ENCODE measurements at regions not wholly inside any gene's neighbourhood (a gene's known extent, or its start where the extent isn't known, plus 50 kb on each side); places are given as distances from the start of the nearest gene placed in this dataset.

DNA sequence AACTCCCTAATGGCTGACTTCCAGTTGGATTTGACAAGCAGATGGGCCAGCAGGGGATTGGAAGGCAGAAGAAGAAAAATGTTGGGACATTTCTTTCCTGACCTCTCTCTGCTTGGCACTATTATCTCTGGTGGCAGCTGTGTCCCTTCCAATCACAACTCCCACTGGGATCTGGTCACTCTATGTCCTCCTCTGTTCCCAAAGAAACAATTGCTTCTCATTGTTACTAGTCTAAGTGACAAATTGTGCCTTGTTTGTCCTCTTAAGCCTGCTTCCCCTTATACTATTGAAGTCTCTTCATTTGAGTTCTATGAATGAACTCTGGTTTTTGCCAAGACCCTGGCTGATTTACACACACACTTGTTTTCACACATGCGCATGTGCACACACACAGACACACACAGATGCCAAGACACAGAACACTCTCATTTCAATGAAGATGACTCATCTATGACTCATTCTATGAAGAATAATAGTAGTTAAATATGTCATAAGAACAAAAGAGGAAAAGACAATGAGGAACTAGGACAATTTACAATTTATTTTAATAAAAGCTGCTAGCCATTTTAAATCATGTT lies 83.0 kb upstream of the FAR2 start:
- no peak for DNase-seq

DNA sequence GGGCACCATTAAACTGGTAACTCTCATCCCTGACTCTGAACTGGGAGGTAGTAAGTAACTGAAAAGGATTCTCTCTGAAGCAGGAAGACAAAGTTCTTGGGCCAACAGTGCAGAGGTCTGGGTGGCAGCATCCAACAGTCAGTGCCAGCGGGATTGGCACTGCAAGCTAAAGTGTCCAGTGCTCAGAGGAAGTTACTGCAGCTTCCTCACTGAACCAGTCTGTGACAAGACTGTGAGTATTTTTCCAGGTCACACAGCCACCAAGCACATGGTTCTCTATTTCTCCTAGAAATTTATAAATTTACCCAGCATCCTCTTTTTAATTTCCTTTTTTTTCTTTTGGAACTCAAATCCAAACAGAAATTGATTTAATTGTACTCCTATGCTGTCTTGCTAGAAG lies 81.6 kb upstream of the FAR2 start:
- no peak for DNase-seq

GRCh38 chr12:29070309-29070708 lies 78.8 kb upstream of the FAR2 start:
- DNase-seq = no peak

GRCh38 chr12:29071099-29071498 lies 78.0 kb upstream of the FAR2 start:
- no peak for DNase-seq

DNA sequence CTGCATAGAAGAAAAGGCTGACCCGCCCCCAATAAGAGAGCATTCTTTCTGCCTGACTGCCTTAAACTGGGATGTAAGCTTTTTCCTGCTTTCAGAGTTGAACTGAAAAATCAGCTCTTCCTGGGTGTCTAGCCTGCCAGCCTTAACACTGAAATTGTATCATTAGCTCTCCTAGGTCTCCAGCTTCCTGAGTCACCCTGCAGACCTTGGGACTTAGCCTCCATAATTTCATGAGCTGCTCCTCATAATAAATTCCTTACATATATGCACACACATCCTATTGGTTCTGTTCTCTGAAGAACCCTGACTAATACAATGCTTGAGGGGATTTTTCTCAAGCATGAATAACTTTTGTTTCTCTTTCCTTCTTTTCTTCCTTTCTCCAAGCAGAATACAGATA lies 76.4 kb upstream of the FAR2 start:
- DNase-seq = no peak

GRCh38 chr12:29073631-29074239 lies 75.3 kb upstream of the FAR2 start:
- DNase-seq = peak; percentile 38

GRCh38 chr12:29081101-29081500 lies 68.0 kb upstream of the FAR2 start:
- DNase-seq = no peak

DNA sequence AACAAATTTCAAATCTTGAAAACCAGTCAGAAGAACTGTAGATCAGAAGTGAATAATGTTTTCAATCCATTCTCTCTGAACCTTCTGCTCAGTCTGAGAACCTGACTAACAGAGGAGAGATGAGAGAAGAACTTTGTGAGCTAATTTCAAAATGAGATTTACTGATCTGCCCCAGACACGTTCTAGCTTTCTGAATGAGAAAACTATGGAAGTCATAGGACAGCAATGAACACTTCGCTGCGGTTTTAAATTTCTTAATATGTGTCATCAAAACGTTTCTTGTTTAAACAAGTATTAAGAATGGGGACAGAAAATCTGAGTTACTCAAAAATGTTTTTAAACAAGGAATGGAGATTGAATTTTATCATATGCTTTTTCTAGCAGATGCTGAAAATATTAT lies 66.6 kb upstream of the FAR2 start:
- DNase-seq = no peak

DNA sequence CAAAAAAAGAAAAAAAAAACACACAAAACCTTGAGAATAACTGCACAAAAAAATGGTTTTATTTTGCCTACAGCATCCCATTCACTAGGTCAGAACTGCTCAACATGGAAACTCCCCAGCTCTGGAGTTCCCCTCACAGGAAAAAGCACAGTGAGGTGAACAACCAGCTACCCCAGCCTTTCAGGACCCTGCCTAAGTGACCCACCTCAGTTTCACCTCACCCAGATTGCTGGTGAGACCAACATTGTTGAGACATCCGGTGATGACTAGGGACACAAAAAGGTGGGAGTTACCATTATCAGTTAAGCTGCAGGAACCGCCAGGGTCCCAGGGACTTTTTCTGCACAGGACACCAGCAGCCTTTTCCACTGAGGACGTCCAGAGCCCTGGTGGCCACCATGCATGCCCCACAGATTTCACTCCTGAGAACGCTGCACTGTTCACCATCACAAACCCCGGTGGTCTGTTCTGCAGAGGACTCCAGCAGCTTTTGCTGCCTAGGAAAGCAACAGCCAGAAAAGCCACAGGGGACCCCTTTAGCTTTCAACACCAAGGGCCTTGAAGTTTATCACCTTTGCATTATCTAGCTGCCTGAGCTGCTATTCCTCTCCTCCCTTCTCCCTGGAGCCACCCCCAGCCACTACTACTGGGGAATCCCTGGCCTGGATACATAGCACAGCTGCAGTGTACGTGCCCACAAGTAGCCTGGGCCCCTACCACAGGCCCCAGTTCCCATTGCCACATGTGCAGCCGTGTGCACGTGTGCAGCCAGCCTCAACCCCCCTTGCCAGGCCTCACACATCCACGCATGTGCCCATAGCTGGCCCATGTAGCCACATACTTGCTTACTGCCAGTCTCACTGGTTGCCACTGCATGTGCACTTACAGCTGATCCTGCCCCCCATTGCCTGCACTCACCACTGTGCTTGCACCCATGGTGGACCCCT lies 62.5 kb upstream of the FAR2 start:
- DNase-seq = no peak

DNA sequence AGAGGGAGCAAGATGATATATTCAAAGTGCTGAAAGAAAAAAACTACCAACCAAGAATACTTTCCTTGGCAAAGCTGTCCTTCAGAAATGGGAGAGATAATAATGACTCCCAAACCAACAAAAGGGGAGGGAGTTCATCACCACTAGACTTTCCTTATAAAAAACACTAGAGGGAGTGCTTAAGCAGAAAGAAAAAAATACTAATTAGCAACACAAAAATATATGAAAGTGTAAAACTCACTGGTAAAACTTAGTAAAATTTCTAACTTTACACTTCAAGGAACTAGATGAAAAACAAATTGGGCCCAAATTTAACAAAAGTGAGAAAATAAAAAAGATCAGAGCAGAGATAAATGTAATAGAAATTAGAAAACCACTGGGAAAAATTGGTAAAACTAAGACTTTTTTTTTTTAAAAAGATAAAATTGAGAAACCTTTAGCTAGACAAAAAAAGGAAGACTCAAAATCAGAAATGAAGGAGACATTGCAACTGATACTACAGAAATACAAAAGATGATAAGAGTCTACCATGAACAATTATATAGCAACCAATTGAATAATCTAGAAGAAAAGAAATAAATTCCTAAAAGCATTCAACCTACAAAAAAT lies 60.4 kb upstream of the FAR2 start:
- no peak for DNase-seq

All from NCI-H2227 treated with DMSO at 0.1 percent for 48 hours (cell line).